ENCODE measurements at regions not wholly inside any gene's neighbourhood (a gene's known extent, or its start where the extent isn't known, plus 50 kb on each side); places are given as distances from the start of the nearest gene placed in this dataset.

DNA sequence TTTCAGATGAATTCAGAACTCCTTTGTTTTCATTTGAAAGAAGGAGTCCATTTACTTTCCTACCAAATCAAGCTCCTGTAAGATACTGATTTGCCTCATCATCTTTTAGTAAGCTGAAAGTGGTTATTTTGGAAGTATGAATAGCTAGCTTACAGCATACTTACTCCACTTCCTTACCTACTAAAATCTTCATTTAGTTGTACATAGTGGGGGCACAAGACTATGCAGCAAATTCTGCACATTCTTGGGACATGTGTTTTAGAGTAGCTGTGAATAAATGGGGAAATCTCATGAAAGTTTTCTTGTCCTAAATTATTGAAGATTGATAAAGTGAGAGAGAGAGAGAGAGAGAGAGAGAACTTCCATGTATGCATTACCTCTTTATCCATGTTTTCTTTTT lies 256.3 kb downstream of the OGFRL1 start:
- TF ChIP-seq, protein P1, sequence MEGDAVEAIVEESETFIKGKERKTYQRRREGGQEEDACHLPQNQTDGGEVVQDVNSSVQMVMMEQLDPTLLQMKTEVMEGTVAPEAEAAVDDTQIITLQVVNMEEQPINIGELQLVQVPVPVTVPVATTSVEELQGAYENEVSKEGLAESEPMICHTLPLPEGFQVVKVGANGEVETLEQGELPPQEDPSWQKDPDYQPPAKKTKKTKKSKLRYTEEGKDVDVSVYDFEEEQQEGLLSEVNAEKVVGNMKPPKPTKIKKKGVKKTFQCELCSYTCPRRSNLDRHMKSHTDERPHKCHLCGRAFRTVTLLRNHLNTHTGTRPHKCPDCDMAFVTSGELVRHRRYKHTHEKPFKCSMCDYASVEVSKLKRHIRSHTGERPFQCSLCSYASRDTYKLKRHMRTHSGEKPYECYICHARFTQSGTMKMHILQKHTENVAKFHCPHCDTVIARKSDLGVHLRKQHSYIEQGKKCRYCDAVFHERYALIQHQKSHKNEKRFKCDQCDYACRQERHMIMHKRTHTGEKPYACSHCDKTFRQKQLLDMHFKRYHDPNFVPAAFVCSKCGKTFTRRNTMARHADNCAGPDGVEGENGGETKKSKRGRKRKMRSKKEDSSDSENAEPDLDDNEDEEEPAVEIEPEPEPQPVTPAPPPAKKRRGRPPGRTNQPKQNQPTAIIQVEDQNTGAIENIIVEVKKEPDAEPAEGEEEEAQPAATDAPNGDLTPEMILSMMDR (IDR thresholded peaks at IDR 0.05; ENCODE audit: low read depth, low read length) = no peak
- no peak for TF ChIP-seq EZH2phosphoT487 (IDR thresholded peaks at IDR 0.05; ENCODE audit: low read depth)
